Upper lobe of right lung (tissue), 1 donor: ENCODE measurements at regions not wholly inside any gene's neighbourhood (a gene's known extent, or its start where the extent isn't known, plus 50 kb on each side); places are given as distances from the start of the nearest gene placed in this dataset.

ENCODE experiments used
- ATAC-seq: fragments of 200-7000 bp; cut with Tn5 transposase; one replicate; pipeline ENCODE4 v1.9.1; 2020; ENCODE audit warnings: mild to moderate bottlenecking, moderate library complexity
- DNase-seq: peaks from one replicate; pipeline ENCODE4 v3.0.0-alpha.2; 2020
- H3K27ac ChIP-seq: fragments of 200-600 bp; one replicate; pipeline ENCODE4 v1.8.0; 2022
- H3K27me3 ChIP-seq: fragments of 200-600 bp; one replicate; pipeline ENCODE4 v1.8.0; 2022; ENCODE audit warnings: mild to moderate bottlenecking
- H3K36me3 ChIP-seq: fragments of 200-600 bp; one replicate; pipeline ENCODE4 v1.8.0; 2022
- H3K4me1 ChIP-seq: fragments of 200-600 bp; one replicate; pipeline ENCODE4 v1.8.0; 2022
- H3K4me3 ChIP-seq: fragments of 200-600 bp; one replicate; pipeline ENCODE4 v1.8.0; 2022; ENCODE audit warnings: mild to moderate bottlenecking
- H3K9me3 ChIP-seq: fragments of 200-600 bp; one replicate; pipeline ENCODE4 v1.8.0; 2022
- CTCF ChIP-seq: fragments of 200-600 bp; IDR thresholded peaks from one replicate; pipeline ENCODE4 v1.8.0; 2022; ENCODE audit warnings: antibody characterized with exemption
- intact Hi-C: fragments of 100-400 bp; cut with DNase I; formaldehyde crosslinking; loops from one replicate; pipeline ENCODE4 v1.11.0; 2022
- donor health status: DM: no; HTN: yes; CAD: no; lungs with severe emphysema.

DNA sequence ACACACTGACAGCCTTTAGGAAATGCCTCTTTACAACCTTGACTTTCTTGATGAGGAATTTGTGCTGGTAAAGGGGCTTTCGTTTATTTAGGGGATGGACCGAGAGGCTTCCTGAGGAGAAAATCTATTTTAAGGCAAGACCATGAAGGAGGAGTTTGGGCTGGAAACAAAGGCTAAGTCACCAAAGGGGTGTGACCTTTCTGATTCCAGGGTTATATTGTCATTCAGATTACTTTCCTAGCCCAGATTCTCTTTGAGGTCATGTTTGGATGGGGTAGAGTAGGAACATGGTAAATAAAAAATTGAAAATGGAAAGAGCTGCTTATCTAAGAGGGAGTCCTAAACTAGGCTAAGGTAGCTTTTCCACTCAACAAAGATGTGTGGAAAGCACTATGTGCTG is 77.1 kb upstream of the UGP2 start:
- Histone ChIP-seq H3K27me3 (no peaks in the 10 kb centered on the region), H3K27ac (no peak overlapping the region), H3K4me1 (no peaks in the 10 kb centered on the region), H3K4me3 (no peak overlapping the region), H3K9me3 (no peaks in the 10 kb centered on the region), H3K36me3 (no peaks in the 10 kb centered on the region)
- ATAC-seq (no peak), DNase-seq (no peak)
- no peak for TF ChIP-seq CTCF
- intact Hi-C loops, result no loop called here

GRCh38 chr2:63765117-63765516 is 76.6 kb upstream of the UGP2 start:
- intact Hi-C loops, result no loop called here
- Histone ChIP-seq H3K4me1 (no peaks in the 10 kb centered on the region), H3K9me3 (no peaks in the 10 kb centered on the region), H3K4me3 (no peak overlapping the region), H3K27me3 (no peaks in the 10 kb centered on the region), H3K36me3 (no peaks in the 10 kb centered on the region), H3K27ac (no peak overlapping the region)
- no peak for TF ChIP-seq CTCF
- no peak for DNase-seq
- no peak for ATAC-seq

DNA sequence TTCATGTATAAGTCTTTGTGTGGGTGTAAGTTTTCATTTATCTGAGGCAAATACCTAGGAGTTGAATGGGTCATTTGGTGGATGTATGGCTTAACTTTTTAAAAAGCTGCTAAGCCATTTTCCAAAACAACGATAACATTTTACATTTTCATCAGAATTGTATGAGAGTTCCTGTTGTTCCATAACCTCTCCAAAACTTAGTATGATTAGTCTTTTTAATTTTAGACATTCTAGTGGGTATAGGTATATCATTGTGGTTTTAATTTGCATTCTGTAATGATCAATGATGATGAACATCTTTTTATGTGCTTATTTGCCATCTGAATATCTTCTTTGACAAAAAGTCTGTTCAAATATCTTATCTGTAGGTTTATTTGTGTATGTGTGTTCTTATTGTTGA is 74.4 kb upstream of the UGP2 start:
- Histone ChIP-seq H3K9me3 (no peaks in the 10 kb centered on the region), H3K4me3 (no peak overlapping the region), H3K36me3 (no peaks in the 10 kb centered on the region), H3K27ac (no peak overlapping the region), H3K4me1 (no peaks in the 10 kb centered on the region), H3K27me3 (no peaks in the 10 kb centered on the region)
- no peak for ATAC-seq
- intact Hi-C loops, result no loop called here
- no peak for TF ChIP-seq CTCF
- no peak for DNase-seq

- no peak overlapping the region for H3K4me3 ChIP-seq
- no peak for TF ChIP-seq CTCF
- DNase-seq (no peak), ATAC-seq (no peak)
- H3K9me3 ChIP-seq, result no peaks in the 10 kb centered on the region
- H3K4me1 ChIP-seq, result no peaks in the 10 kb centered on the region
- no peaks in the 10 kb centered on the region for H3K36me3 ChIP-seq
- intact Hi-C loops, result no loop called here
- H3K27ac ChIP-seq, result no peak overlapping the region
- no peaks in the 10 kb centered on the region for H3K27me3 ChIP-seq
Observed at GRCh38 chr2:63768051-63768450, 73.6 kb upstream of the UGP2 start.

- no peak overlapping the region for H3K27ac ChIP-seq
- no peaks in the 10 kb centered on the region for H3K36me3 ChIP-seq
- no peaks in the 10 kb centered on the region for H3K27me3 ChIP-seq
- intact Hi-C loops, result no loop called here
- DNase-seq, result no peak
- H3K4me3 ChIP-seq, result no peak overlapping the region
- no peaks in the 10 kb centered on the region for H3K4me1 ChIP-seq
- H3K9me3 ChIP-seq, result no peaks in the 10 kb centered on the region
- no peak for ATAC-seq
- TF ChIP-seq CTCF, result no peak
Observed at GRCh38 chr2:63769915-63770314, 71.8 kb upstream of the UGP2 start.

GRCh38 chr2:63772061-63772460 is 69.6 kb upstream of the UGP2 start:
- no peak for ATAC-seq

More at GRCh38 chr2:63772061-63772460, 69.6 kb upstream of the UGP2 start:
- TF ChIP-seq CTCF, result no peak
- no peaks in the 10 kb centered on the region for H3K9me3 ChIP-seq
- no peak overlapping the region for H3K27ac ChIP-seq
- H3K27me3 ChIP-seq, result no peaks in the 10 kb centered on the region
- no peak overlapping the region for H3K4me3 ChIP-seq
- H3K4me1 ChIP-seq, result no peaks in the 10 kb centered on the region
- no peaks in the 10 kb centered on the region for H3K36me3 ChIP-seq
- no peak for DNase-seq
- intact Hi-C loops, result no loop called here
